GM18511 (cell line): ENCODE measurements at regions not wholly inside any gene's neighbourhood (a gene's known extent, or its start where the extent isn't known, plus 50 kb on each side); places are given as distances from the start of the nearest gene placed in this dataset.
"Not testable (repeated sequence)": the region's sequence is repeated elsewhere in the genome, so short reads cannot be mapped to it uniquely, and the experiment has no call there.

Source experiments
- ATAC-seq: cut with Tn5 transposase; IDR thresholded peaks from one replicate; pipeline ENCODE4 v1.9.1; 2021; ENCODE audit warnings: mild to moderate bottlenecking, moderate library complexity; ENCODE audit not compliant: unreplicated experiment

DNA sequence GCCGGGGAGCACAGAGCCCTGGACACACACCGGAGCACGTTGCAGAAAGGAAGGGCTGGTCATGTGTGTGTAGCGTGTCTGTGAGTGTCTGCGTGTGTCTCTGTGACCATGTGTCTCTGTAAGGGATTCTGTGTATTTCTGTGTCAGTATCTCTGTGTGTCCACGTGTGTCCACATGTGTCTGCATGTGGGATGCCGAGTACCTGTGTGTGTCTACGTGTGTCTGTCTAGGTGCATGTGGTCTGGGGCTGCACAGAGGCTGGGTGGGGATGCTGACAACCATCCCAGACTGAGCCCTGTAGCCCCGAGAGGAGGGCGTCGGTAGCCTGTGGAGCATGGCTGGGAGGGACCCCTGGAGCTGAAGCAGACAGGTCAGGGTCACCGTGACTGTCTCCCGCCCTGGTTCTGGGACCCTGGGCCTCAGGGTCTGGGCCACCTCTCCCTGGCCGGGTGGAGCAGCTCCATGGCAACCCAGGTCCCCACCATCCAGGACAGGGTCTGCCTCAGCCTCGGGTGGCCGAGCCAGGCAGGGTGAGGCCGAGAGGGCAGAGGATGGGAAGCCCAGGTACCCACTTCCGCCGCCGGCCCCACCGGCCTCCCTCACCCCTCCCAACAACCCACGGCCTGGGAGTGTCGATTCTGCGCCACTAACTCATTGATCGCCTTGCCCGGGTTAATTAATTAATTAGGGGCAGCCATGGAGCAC, 122.7 kb downstream of the FAM53A start:
- no peak for ATAC-seq

DNA sequence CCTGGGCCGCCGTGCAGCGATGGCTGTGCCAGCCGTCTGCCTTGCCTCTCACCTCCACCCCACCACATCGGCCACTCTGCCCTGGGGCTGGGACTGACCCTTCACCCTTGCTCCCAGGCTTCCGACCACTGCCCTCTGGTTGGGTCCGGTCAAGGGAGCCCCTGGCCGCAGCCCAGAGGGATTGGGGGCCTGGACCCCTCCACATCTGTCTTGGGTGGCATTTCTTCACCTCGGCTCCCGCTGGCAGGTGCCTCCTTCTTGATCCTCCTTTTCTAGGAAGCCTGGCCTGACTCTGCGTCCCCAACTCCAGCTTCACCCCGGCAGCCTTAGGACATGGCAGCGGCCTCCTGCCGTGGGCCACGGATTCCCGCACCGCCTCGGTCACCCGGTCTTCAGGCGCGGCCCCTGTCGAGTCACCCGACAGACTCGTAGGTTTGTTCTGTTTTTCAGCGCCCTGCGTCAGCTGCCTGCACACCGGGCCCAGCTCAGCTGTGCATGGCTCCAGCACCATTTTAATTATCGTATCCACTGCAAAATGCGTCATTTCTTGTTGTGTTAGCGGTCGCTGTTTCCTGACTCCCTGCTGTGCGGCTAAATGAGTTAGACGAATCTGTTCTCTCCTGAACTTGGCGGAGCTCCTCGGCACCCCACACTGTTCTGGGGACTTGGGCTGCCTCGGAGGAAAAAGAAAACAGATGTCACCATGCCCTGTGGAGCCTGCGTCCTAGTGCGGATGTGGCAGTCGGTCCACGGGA, 124.0 kb downstream of the FAM53A start:
- no peak for ATAC-seq

DNA sequence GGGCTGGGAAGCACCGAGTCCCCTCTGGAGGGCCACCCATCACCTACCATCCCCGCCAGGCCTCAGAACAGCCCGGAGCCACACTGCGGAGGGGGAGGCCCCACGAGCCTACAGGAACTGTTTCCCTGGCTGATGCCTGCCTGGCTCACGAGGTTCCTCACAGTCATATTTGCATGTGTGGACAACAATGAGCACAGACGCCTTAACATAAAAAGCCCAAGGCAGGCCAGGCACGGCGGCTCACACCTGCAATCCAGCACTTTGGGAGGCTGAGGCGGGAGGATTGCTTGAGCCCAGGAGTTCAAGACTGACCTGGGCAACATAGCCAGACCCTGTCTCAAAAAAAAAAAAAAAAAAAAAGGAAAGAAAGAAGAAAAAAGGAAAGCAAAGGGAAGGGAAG, 125.9 kb downstream of the FAM53A start:
- ATAC-seq, result no peak

DNA sequence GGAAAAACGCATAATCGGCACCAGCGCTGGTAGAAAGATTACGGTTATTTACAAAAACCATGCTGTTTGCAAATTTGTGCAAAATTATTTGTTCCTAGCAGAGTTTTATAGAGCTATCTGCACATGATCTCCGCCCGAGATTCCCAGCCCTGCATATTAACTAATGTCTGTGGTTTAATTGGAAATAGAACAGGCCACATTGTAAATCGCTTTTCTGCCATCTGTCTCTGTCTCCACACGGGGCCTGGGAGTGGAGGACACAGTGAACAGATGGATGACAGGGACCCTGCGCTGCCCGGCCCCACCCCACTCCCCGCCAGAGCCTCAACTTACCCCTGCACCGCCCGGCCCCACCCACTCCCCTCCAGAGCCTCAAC, 126.9 kb downstream of the FAM53A start:
- ATAC-seq, result no peak

DNA sequence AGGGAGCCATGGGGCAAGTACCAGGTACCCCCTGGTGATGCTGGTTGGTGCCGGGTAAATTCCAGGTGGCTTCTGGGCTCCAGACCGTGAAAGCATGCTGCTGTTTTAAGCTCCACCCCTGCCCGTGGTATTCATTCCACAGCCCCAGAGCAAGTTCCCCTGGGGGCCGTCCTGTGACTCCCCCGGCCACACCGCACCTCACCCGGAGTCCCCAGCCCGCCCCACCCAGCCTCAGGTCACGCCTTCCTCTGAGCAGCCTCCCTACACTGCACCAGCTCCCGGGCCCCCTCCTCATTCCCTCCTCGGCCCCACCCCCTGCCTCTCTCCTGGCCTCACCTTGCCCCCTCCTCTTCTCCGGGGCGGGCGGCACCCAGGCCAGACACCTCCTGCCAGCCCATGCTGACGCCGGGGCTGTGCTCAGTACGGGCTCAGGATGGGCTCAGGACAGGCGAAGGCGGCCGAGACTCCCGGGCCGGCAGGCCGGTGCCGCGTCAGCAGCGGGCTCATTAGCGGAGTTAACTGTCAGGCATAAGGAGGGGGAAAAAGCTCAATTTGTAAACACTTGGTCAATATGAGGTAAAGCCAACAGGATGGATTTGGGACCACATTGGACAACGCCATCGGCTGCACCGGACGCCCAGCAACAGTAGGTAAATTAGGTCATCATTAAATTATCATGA, 127.4 kb downstream of the FAM53A start:
- ATAC-seq, result no peak

DNA sequence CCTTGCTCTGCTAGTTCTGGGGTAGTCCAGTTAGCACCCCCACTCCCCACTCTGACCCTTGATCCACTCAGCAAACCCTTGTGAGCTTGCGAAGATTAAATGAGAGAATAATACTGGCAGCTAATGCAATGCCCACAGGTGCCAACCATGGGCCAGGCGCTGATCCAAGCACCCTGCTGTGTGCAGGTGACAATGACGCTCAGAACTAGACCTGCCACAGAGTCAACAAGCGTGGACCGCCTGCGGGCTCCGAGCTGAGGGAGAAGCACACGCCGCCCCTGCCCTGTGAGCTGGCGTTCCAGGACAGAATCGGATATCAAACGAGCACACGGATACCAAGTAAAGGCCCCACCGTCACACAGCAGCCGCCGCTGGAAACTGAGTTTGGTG, 129.2 kb downstream of the FAM53A start:
- no peak for ATAC-seq

DNA sequence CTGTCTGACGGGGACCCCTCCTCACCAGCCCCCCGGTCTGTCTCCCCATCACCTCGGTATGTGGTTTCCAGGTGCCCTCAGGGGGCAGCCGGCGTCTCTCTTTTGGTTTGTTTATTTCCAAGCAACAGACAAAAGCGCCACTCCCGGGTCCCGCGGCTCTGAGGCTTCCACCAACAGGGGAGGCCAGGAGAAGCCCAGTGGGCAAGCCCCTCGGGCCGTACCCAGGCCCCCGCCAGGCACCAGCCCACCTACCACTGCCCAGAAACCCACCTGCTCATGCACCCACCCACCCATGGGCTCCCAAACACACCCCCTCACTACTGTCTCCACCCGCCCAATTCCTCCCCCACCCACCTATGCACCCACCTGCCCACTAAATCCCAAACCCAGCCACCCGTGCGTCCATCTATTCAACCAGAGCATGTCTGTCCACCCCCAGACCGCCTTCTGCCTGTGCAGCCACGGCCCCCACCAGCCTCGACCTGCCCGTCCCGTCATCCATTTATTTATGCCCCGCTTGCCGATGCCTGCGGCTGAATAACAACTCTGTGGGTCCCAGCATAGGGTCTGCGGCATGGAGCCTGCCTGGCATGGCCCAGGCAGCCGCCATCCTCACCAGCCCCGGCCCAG, 129.8 kb downstream of the FAM53A start:
- ATAC-seq, result no peak

DNA sequence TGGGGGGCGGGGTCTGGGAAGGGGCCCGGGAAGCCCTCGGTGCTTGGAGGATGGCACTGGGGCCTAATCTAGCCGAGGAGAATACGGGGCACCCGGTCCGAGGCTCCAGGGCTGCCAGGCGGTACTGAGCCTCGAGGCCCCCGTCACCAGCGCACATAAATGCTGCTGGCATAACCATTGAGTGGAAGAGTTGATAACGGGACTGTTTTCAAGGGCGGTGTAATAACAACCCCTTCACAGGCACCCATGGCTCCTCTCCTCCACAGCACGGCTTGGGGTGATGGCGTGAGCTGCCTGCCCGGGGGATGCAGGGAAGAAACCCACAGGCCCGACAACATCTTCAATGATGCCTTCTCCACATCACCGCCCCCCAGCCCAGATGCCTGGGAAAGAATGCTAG, 130.7 kb downstream of the FAM53A start:
- ATAC-seq, result no peak

DNA sequence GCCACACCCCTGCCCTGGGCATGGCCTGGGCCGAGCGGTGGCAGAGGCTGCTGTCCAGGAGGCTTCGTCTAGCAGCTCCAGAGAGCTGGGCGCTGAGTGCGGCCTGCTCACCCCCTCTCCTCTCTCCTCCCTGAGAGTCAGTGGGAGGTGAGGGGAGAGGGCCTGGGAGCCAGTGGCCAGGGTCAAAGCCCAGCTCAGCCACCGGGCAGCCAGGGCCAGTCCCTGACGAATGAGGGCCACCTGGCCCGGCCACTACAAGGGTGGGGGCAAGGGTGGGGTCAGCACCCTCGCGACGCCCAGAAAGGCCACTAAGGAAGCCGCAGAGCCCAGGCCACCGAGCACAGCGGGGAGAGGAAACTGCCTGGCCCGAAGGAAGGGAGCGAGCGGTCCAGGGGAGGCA, 131.7 kb downstream of the FAM53A start:
- no peak for ATAC-seq

DNA sequence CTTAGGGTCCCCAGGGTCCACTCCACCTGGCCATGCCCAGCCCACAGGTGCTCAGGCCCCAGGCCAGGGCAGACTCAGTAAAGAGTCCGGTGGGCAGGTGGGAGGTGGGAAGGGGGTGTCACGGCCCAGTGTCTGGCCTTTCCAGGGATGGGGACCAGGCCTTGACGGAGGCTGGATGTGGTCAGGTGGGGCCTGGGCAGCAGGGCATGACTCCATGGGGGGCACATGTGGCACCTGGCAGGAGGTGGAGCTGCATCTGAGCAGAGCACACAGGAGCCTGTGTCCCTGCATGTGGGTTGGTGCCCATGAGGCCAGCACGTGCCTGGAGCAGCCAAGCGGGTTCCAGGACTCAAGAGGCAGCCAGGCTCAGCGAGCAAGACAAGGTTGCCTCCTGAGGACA, 132.9 kb downstream of the FAM53A start:
- ATAC-seq, result no peak

DNA sequence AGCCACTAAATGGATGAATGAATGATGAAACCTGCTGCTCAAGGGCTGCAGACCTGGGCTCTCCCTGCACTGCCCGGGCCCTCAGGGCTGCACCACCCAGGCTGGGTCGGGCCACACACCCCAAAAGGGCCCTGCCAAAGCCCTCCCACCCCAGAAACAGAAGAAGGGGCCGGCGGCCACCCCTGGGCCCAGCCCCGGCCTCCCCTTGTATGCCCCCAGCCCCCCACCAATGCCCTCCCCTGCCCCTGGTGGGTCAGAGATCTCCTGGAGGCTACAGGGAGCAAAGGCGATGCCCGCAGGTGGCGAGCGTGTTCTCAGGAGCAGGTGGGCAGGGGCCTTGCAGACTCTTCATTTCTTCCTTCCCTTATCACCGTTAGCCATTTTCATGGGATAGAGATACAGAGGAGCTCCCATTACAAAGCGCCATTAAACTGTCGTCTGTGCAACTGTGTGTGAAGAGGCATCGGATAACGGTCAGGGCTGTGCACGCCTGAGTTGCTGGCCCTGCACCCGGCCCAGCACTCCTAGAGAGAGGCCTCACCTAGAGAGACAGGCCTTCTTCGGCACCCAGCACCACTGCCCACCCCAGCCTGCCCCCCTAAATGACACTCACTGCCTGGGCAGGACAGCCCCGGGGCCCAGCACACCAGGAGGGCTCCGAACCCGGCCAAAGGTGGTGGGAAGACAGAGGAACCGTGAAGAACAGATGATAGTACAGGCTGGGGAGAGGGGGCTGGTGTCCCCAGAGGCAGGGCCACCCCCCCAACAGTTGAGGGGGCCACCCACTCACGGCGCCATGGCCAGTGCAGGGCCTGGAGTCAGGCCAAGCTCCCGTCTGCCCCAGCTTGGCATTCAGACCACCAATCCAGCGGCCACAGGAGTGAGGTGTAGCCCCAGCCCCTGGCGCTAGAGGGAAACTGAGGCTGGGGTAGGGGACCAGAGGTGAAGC, 133.7 kb downstream of the FAM53A start:
- no peak for ATAC-seq

DNA sequence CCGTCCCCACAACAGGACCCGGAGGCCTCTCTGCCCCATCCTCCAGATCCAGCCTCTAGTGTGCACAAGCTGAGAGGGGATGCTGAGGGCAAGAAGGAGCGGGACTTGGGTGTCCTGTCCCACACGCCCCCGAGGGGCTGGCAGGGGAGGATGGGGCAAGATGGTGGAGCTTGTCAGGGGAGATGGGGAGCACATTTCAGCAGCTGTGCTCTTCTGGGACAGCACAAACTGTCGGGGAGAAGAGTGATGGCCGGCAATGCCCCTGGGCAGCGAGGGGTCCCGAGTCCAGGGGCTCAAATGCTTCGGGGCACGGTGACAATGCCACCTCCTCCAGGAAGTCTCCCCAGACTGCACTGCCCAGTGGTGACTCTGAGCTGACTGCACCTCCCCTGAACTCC, 134.5 kb downstream of the FAM53A start:
- no peak for ATAC-seq

DNA sequence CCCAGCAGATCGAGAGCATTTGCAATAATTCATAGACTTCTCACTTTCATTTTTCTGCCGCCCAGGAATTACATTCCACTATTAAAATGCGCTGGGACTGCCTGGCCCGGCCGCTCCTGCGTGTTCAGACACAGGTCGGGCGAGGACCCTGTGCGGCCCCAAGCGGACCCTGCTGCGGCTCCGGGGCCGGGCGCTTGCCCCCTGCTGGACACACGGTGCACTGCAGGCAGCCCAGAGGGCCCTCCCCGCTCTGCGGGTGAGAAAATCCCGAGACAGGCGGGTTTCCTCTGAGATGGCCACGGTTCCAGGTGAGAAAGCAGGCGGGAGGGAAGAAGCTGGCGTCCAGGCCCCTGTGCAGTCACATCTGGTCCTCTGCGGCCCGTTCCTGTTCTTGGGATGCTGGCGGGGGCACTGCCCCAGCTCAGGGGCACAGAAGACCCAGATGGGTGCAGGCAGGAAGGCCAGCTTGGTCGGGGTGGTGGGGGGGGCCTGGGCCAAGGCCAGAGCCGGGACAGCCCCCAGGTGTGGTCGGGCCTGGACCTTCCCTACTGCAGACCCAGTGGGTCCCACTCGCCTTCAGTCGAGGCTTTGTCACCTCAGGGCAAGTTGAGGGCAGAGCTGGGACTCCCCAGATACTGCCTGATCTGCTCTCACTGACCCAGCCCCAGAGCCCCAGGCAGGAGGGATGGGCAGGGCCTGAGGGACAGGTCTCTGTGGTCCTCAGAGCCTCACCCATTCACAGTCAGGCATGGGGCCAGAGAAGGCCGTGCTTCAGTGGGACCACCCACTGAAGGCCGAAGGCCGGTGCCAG, 135.1 kb downstream of the FAM53A start:
- peak; percentile 56 for ATAC-seq

DNA sequence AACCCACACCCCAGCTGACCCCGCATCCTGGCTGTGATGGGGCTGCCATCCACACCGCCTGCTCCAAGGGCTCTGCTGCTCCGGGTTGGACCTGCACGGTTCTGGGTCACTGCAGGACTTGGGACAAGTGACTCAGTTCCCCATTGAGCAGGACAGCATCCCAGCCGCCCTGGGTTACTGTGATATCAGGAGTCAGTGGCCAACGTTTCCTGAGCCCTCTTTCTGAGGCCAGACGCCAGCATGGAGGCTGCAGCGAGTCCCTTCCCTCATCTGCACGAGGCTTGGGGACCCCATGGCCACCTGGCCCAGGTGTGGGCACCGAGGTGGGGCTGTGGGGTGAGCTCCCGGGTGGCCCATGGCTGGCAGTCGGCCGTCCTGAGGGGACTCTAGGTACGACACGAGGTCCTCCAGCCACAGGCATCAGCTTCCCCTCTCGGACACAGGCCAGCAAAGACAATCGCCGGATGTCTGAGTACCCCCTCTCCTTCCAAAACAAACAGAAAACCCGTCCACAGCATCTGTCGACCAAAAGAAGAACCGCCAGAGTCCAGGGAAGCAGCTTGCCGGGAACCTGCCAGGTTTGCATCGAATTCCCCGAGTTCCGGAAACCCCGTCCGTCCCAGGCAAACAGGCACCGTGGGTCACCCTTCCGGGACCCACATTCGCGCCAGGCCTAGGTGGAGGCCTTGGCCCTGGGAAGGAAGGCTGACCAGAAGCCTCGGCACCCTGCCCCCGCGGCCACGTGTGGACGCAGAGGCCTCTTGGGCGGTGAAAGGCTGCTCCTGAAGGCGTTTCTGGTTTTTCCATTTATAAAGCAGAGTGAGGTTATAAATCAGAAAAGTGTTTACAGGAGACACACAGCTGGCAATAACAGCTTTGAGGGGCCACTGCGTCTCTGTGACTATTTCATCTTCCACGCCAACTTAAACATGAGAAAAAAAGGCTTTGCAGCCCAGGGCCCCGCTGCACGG, 136.0 kb downstream of the FAM53A start:
- ATAC-seq, result no peak

DNA sequence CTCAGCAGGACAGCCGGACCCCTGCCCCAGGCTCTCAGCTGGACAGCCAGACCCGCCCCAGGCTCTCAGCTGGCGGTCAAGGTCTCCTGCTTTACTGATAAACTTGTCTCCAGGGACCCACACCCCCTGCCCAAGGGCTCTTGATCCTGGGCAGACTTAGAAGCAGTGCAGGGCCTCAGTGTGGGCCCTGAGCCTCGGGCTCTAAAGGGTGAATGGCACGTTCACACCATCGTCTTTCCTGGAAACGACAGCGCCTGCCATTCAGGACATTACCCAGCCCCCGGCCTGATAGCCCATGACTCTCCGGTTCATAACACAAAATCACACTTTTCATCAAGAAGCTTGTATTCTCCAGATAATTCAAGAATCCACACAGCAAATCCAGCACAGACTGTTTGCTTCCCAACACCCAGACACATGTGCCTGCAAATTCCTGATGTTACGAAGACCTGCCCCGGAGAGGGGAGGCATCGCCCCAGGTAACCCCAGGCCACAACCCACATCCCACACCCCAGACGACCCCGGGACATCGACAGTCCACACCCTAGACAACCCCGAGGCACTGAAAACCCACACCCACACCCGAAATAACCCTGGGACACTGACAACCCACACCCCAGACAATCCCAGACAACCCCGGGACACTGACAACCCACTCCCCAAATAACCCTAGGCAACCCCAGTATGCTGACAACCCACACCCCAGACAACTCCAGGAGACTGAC, 136.8 kb downstream of the FAM53A start:
- no peak for ATAC-seq

DNA sequence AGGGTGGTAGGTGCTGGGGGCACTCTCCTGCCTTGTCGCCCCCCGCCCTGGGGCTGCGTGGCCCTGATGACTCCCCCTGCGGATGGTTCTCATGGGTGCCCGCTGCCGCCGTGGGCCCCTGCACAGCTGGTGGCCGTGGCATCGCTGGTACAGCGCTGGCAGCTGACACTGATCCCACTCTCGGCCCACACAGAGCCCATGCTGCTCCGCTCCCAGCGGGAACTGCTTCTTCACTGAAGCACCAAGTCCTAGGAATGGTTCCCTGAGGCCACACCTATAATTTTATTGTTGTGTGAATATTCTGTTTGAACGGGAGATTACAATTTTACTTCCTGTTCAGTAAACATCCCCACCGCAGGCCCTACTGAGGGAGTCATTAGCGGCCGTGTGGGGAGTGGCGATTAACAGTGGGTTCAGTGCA, 138.6 kb upstream of the NKX1-1 start:
- no peak for ATAC-seq

DNA sequence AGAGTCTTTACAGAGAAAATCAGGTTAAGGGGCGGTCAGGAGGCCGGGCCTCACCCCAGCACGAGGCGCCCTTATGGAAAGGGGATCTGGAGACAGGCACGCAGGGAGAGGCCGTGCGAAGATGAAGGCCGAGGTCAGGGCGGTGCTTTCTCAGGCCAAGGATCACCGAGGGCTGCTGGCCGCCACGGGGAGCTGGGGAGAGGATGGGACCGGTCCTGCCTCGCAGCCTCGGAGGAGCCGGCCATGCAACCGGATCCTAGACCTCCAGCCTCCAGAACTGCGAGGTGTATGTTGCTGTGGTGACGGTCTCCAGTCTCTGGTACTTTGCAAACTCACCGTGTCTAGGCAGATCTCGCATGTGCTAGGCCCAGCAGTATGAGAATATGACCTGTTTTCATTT, 138.2 kb upstream of the NKX1-1 start:
- ATAC-seq, result not testable (repeated sequence)

DNA sequence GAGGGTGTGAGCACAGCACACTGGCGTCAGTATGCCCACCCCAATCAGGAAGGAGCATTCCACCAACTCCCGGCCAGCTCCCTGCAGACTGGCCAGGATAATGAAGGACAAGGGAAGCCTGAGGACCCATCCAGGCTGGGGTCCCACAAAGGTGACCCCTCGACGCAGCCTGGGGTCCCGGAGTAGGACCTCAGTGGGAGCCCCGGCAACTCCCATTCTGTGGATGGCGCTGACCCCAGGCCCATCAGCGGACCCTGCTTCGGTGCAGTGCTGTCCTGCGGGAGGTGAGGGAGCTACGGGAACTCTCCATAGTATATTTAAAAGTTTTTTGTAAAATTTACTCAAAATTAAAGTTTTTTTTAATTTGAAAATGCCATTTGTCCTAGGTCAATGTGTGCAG, 137.7 kb upstream of the NKX1-1 start:
- ATAC-seq, result no peak
